Mesendoderm (in vitro differentiated cells): ENCODE measurements at regions not wholly inside any gene's neighbourhood (a gene's known extent, or its start where the extent isn't known, plus 50 kb on each side); places are given as distances from the start of the nearest gene placed in this dataset.

ENCODE experiments used
- DNase-seq: peaks from one replicate; pipeline ENCODE4 v3.0.0; 2013
- H2AK5ac ChIP-seq: 2 replicates; pipeline ENCODE4 v1.6.1; 2013; ENCODE audit warnings: low read length, inconsistent platforms
- H2BK120ac ChIP-seq: 2 replicates; pipeline ENCODE4 v1.6.1; 2013; ENCODE audit warnings: low read depth, mild to moderate bottlenecking, low read length, moderate library complexity, mixed read lengths
- H2BK15ac ChIP-seq: replicated peaks from 2 replicates; pipeline ENCODE4 v1.6.1; 2013; ENCODE audit warnings: low read depth, mild to moderate bottlenecking, moderate library complexity
- H2BK5ac ChIP-seq: 2 replicates; pipeline ENCODE4 v1.6.1; 2013; ENCODE audit warnings: low read length, inconsistent platforms
- H3K18ac ChIP-seq: 2 replicates; pipeline ENCODE4 v1.6.1; 2013; ENCODE audit warnings: mild to moderate bottlenecking, low read length, mixed read lengths
- H3K23ac ChIP-seq: one replicate; pipeline ENCODE4 v1.6.1; 2013; ENCODE audit warnings: low read length
- H3K27ac ChIP-seq: 2 replicates; pipeline ENCODE4 v1.5.1; 2013; ENCODE audit warnings: low read depth, mild to moderate bottlenecking, inconsistent platforms, low read length, moderate library complexity
- H3K27me3 ChIP-seq: 2 replicates; pipeline ENCODE4 v1.6.1; 2013; ENCODE audit warnings: low read length, control low read depth, mild to moderate bottlenecking, inconsistent platforms; ENCODE audit not compliant: insufficient read depth, poor library complexity
- H3K36me3 ChIP-seq: 2 replicates; pipeline ENCODE4 v1.6.1; 2013; ENCODE audit warnings: low read length, inconsistent platforms; ENCODE audit not compliant: control insufficient read depth, insufficient read depth
- H3K4ac ChIP-seq: one replicate; pipeline ENCODE4 v1.6.1; 2013; ENCODE audit warnings: low read depth, mild to moderate bottlenecking, low read length, moderate library complexity
- H3K4me1 ChIP-seq: 2 replicates; pipeline ENCODE4 v1.6.1; 2013; ENCODE audit warnings: low read depth, low read length, inconsistent platforms; ENCODE audit not compliant: control insufficient read depth
- H3K4me2 ChIP-seq: 2 replicates; pipeline ENCODE4 v1.6.1; 2013; ENCODE audit warnings: low read length
- H3K4me3 ChIP-seq: 2 replicates; pipeline ENCODE4 v1.5.1; 2013; ENCODE audit warnings: mild to moderate bottlenecking, low read length
- H3K56ac ChIP-seq: one replicate; pipeline ENCODE4 v1.6.1; 2013; ENCODE audit warnings: low read length
- H3K79me1 ChIP-seq: 2 replicates; pipeline ENCODE4 v1.6.1; 2013; ENCODE audit warnings: low read length, inconsistent platforms
- H3K79me2 ChIP-seq: 2 replicates; pipeline ENCODE4 v1.6.1; 2013; ENCODE audit warnings: mild to moderate bottlenecking, low read length; ENCODE audit not compliant: control insufficient read depth, insufficient read depth
- H3K9ac ChIP-seq: 2 replicates; pipeline ENCODE4 v1.6.1; 2013; ENCODE audit warnings: low read length, inconsistent platforms
- H4K5ac ChIP-seq: one replicate; pipeline ENCODE4 v1.6.1; 2013; ENCODE audit warnings: low read length
- H4K8ac ChIP-seq: one replicate; pipeline ENCODE4 v1.6.1; 2013; ENCODE audit warnings: low read depth, mild to moderate bottlenecking, control low read depth, low read length, moderate library complexity
- WGBS: extraction: QIAGEN DNeasy Blood & Tissue Kit; methylation state at CpG from one replicate; pipeline ENCODE4 v1.1.7; 2013; ENCODE audit warnings: low lambda C conversion rate, missing lambda C conversion rate; ENCODE audit not compliant: insufficient coverage; ENCODE audit errors: extremely low coverage; 5-methylcytosine and 5-hydroxymethylcytosine counted together

DNA sequence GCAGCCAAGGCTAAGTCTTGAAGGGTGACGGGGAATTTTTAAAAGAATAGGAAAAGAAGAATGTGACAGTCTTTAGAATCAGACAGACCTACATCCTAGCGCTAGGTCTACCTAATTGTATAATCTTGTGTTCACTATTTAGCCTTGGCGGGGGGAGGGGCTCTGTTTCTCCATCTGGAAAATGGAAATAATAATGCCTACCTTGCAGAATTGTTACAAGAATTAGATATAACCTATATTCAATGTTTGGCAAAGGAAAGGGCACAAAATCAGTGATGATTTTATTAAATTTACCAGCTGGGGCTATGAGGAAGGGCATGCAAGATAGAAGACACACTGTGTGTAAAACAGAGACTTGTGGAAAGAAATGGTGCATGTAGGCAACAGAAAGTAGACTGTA lies 154.8 kb downstream of the ZBTB18 start:
- Histone ChIP-seq H2BK5ac (no peak overlapping the region), H3K4ac (no peak overlapping the region), H3K9ac (no peak overlapping the region), H3K4me2 (no peak overlapping the region), H3K23ac (no peak overlapping the region), H3K18ac (no peak overlapping the region), H3K56ac (no peak overlapping the region), H4K5ac (no peak overlapping the region), H3K79me2 (no peaks in the 10 kb centered on the region), H3K27ac (no peak overlapping the region), H3K4me1 (no peaks in the 10 kb centered on the region), H3K79me1 (no peaks in the 10 kb centered on the region), H4K8ac (no peak overlapping the region), H2AK5ac (no peak overlapping the region), H2BK15ac (no peak overlapping the region), H3K27me3 (no peaks in the 10 kb centered on the region), H3K4me3 (no peak overlapping the region), H2BK120ac (no peak overlapping the region), H3K36me3 (no peaks in the 10 kb centered on the region)
- no CpG with 5 or more reads among the region's 3 CpGs for WGBS
- DNase-seq: no peak

DNA sequence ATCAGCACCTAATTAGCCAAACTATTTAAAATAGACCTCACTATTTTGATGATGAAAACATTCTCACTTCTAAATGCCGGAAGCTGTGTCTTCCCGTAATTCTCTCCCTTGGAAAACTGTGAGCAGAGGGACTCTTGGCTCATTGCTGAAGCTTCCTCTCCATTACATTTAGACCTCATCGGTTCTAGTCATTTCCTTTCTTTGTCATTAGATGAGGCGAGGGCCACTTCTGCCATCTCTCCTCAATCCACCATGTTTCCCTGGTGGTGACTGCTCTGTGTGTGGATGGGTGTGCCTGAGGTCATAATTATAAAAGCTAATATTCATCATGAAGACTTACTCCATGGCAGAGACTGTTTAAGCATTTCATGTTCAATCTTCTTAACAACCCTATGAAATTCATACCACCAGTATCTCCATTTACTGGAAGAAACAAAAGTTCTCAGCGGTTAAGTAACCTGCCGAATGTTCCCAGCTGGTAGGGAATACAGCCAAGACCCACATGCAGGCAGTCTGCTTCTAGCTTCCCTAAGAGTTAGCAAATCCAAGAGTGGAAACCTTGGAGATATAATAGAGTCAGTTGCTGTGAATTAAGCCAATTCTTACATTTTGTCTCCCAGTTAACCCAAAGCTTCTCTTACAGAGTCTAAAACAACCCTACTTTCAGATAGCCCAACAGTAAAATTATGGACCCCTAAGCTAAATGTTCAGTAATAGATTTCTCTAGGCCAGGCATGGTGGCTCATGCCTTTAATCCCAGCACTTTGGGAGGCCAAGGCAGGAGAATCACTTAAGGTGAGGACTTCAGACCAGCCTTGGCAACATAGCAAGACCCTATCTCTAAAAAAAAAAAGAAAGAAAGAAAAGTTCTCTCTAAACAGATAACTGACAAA lies 156.2 kb downstream of the ZBTB18 start:
- DNase-seq: no peak
- H3K56ac ChIP-seq: no peak overlapping the region
- no peak overlapping the region for H3K4ac ChIP-seq
- H3K4me2 ChIP-seq: no peak overlapping the region
- H3K4me1 ChIP-seq: no peaks in the 10 kb centered on the region
- no peak overlapping the region for H3K27ac ChIP-seq
- H3K4me3 ChIP-seq: no peak overlapping the region
- no peak overlapping the region for H2BK5ac ChIP-seq
- H4K8ac ChIP-seq: no peak overlapping the region
- H3K36me3 ChIP-seq: no peaks in the 10 kb centered on the region
- no peak overlapping the region for H4K5ac ChIP-seq
- no peak overlapping the region for H3K9ac ChIP-seq
- H2BK15ac ChIP-seq: no peak overlapping the region
- H3K79me2 ChIP-seq: no peaks in the 10 kb centered on the region
- no peak overlapping the region for H3K18ac ChIP-seq
- no peak overlapping the region for H2AK5ac ChIP-seq
- no peaks in the 10 kb centered on the region for H3K79me1 ChIP-seq
- no peak overlapping the region for H3K23ac ChIP-seq
- no peaks in the 10 kb centered on the region for H3K27me3 ChIP-seq
- no peak overlapping the region for H2BK120ac ChIP-seq
- WGBS: no CpG with 5 or more reads among the region's 6 CpGs

DNA sequence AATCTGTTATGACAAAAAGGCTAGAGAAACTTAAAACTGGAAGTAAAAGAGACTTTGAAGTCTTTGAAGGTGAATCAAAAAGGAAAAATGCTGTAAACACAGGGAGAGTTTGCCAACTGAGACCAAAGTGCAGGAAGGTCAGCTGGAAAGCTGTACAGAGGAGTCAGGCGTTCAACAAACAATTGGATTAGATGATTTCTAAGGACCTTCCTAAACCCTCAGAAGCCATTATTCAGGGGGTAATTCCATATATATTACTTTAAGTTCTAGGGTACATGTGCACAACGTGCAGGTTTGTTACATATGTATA lies 156.8 kb downstream of the ZBTB18 start:
- no peak overlapping the region for H2BK15ac ChIP-seq

DNA sequence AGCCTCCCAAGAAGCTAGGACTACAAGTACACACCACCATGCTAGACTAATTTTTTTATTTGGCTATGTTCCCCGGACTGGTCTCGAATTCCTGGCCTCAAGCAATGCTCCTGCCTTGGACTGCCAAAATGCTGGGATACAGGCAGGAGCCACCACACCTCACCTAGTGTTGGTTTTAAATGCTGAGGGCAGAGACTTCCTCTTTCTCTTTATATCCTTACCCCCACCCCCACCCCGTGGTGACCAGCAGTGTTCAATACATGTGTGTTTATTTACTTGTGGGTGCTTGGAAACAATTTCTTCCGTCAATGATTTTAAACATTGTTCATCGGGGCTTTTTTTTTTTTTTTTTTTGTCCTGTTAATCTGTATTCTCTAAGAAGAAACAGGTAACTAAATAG lies 158.9 kb downstream of the ZBTB18 start:
- Histone ChIP-seq H2BK5ac (no peak overlapping the region), H3K27me3 (no peaks in the 10 kb centered on the region), H3K18ac (no peak overlapping the region), H4K5ac (no peak overlapping the region), H3K4ac (no peak overlapping the region), H3K56ac (no peak overlapping the region), H3K79me1 (no peaks in the 10 kb centered on the region), H3K4me2 (no peak overlapping the region), H3K36me3 (no peaks in the 10 kb centered on the region), H3K23ac (no peak overlapping the region), H3K79me2 (no peaks in the 10 kb centered on the region), H4K8ac (no peak overlapping the region), H2BK15ac (no peak overlapping the region), H2AK5ac (no peak overlapping the region), H3K4me1 (no peaks in the 10 kb centered on the region), H3K9ac (no peak overlapping the region), H2BK120ac (no peak overlapping the region), H3K4me3 (no peak overlapping the region), H3K27ac (no peak overlapping the region)
- no peak for DNase-seq
- WGBS: no CpG with 5 or more reads among the region's 5 CpGs

More for the DNA sequence above, 156.8 kb downstream of the ZBTB18 start:
- H3K18ac ChIP-seq: no peak overlapping the region
- no peak overlapping the region for H4K8ac ChIP-seq
- H3K4me2 ChIP-seq: no peak overlapping the region
- no CpG with 5 or more reads among the region's 2 CpGs for WGBS
- H3K4me3 ChIP-seq: no peak overlapping the region
- H3K56ac ChIP-seq: no peak overlapping the region
- H3K4me1 ChIP-seq: no peaks in the 10 kb centered on the region
- no peak for DNase-seq
- no peak overlapping the region for H2BK120ac ChIP-seq
- no peaks in the 10 kb centered on the region for H3K79me2 ChIP-seq
- no peak overlapping the region for H3K23ac ChIP-seq
- no peaks in the 10 kb centered on the region for H3K27me3 ChIP-seq
- H3K79me1 ChIP-seq: no peaks in the 10 kb centered on the region
- H3K9ac ChIP-seq: no peak overlapping the region
- H3K36me3 ChIP-seq: no peaks in the 10 kb centered on the region
- H2BK5ac ChIP-seq: no peak overlapping the region
- H4K5ac ChIP-seq: no peak overlapping the region
- H2AK5ac ChIP-seq: no peak overlapping the region
- no peak overlapping the region for H3K4ac ChIP-seq
- no peak overlapping the region for H3K27ac ChIP-seq

DNA sequence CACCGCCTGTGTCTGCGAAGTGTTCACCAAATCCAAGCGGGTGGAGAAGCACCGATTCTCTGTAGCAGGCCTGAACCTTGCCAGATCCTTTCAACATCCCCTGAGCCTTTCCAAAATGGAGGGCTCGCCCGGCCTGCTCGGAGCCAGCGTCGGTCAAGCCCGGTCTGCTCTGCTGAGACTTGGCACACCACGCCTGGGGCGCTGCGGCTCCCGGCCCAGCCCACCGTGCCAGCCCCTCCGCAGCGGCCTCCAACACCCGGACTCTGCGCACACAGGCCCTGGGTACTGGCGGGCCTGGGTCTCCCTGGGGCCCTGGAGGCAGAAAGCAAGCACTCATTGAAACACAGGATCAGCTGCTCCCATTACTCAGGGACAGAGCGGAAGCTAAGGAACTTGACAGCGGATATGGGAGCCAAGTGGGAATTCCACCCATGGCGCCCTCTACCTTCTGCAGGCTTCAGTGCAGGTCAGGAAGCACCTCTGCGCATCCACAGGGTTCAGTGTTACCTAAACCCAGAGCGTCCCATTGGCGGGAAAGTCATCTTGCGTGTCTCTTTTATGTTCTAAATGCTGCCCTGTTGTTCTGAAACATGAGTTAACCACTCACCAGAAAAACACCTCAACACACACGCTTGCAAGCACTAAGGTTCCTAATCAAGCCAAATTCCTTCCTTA lies 159.9 kb downstream of the ZBTB18 start:
- Histone ChIP-seq H2BK120ac (no peak overlapping the region), H3K4me2 (no peak overlapping the region), H2AK5ac (no peak overlapping the region), H3K79me2 (no peaks in the 10 kb centered on the region), H3K4me1 (no peaks in the 10 kb centered on the region), H3K23ac (no peak overlapping the region), H3K79me1 (no peaks in the 10 kb centered on the region), H4K5ac (no peak overlapping the region), H3K27ac (no peak overlapping the region), H2BK15ac (no peak overlapping the region), H3K56ac (peak overlapping the region; percentile 58), H3K9ac (no peak overlapping the region), H3K18ac (peak overlapping the region; percentile 3), H4K8ac (no peak overlapping the region), H3K36me3 (no peaks in the 10 kb centered on the region), H3K27me3 (no peaks in the 10 kb centered on the region), H2BK5ac (no peak overlapping the region), H3K4ac (no peak overlapping the region), H3K4me3 (no peak overlapping the region)
- WGBS: no CpG with 5 or more reads among the region's 28 CpGs
- DNase-seq: peak; percentile 88
